Liver (tissue), 8 donors: ENCODE measurements at regions not wholly inside any gene's neighbourhood (a gene's known extent, or its start where the extent isn't known, plus 50 kb on each side); places are given as distances from the start of the nearest gene placed in this dataset.

Experiments used
- DNase-seq: peaks from one replicate; pipeline ENCODE4 v3.0.0-alpha.2; 2017; ENCODE audit warnings: low spot score
- H3K27ac ChIP-seq, 2 donors: one replicate each; pipeline ENCODE4 v1.7.0; 2013; ENCODE audit warnings: inconsistent platforms in 2 of 2, low read length in 2 of 2, control low read depth in 1 of 2, low read depth in 1 of 2, mild to moderate bottlenecking in 1 of 2
- H3K27me3 ChIP-seq, 4 donors: one replicate each; pipeline versions ENCODE4 v1.6.1 to v1.7.0; 2013; ENCODE audit warnings: low read length in 3 of 4, inconsistent platforms in 1 of 4, mild to moderate bottlenecking in 1 of 4, moderate library complexity in 1 of 4; ENCODE audit not compliant: control insufficient read depth in 4 of 4, insufficient read depth in 4 of 4
- H3K36me3 ChIP-seq, 4 donors: one replicate each; pipeline versions ENCODE4 v1.6.1 to v1.7.0; 2013; ENCODE audit warnings: low read length in 3 of 4, mild to moderate bottlenecking in 3 of 4, low read depth in 1 of 4, moderate library complexity in 1 of 4; ENCODE audit not compliant: control insufficient read depth in 4 of 4, insufficient read depth in 3 of 4
- H3K4me1 ChIP-seq, 4 donors: one replicate each; pipeline versions ENCODE4 v1.6.1 to v1.7.0; 2013; ENCODE audit warnings: low read length in 3 of 4, mild to moderate bottlenecking in 3 of 4, moderate library complexity in 1 of 4; ENCODE audit not compliant: control insufficient read depth in 4 of 4, insufficient read depth in 4 of 4
- H3K4me3 ChIP-seq, 3 donors: one replicate each; pipeline versions ENCODE4 v1.6.1 to v1.7.0; 2013; ENCODE audit warnings: low read length in 3 of 3, control low read depth in 1 of 3, low read depth in 1 of 3, mild to moderate bottlenecking in 1 of 3
- H3K9ac ChIP-seq, 2 donors: one replicate each; pipeline ENCODE4 v1.7.0; 2013; ENCODE audit warnings: low read length in 2 of 2, mild to moderate bottlenecking in 2 of 2, moderate library complexity in 2 of 2, control low read depth in 1 of 2, low read depth in 1 of 2
- H3K9me3 ChIP-seq, 4 donors: one replicate each; pipeline versions ENCODE4 v1.6.1 to v1.7.0; 2013; ENCODE audit warnings: low read length in 3 of 4; ENCODE audit not compliant: control insufficient read depth in 4 of 4
- ATF3 ChIP-seq: IDR thresholded peaks from 2 replicates; pipeline ENCODE4 v1.6.1; 2016; ENCODE audit warnings: antibody characterized with exemption
- CTCF ChIP-seq: fragments of 150-350 bp; IDR thresholded peaks from 2 replicates; pipeline ENCODE4 v1.5.1; 2017; ENCODE audit warnings: improper control_type of control experiment, low read depth, low read length; ENCODE audit not compliant: missing input control
- EGR1 ChIP-seq, 2 donors: IDR thresholded peaks; 2 replicates each; pipeline ENCODE4 v1.6.1; 2016 to 2018; ENCODE audit warnings: antibody characterized with exemption in 2 of 2, low read depth in 2 of 2
- FOXA1 ChIP-seq: IDR thresholded peaks from 2 replicates; pipeline ENCODE4 v1.6.1; 2016; ENCODE audit warnings: antibody characterized with exemption
- FOXA2 ChIP-seq: IDR thresholded peaks from 2 replicates; pipeline ENCODE4 v1.6.1; 2016; ENCODE audit warnings: antibody characterized with exemption
- GABPA ChIP-seq, 2 donors: IDR thresholded peaks in 1 of 2; conservative IDR thresholded peaks in 1 of 2; 2 replicates each; pipeline ENCODE4 v1.6.1; 2016; ENCODE audit warnings: antibody characterized with exemption in 2 of 2, mild to moderate bottlenecking in 1 of 2, moderate library complexity in 1 of 2
- HNF4A ChIP-seq, 2 donors: conservative IDR thresholded peaks; 2 replicates each; pipeline ENCODE4 v1.6.1; 2016; ENCODE audit warnings: antibody characterized with exemption in 2 of 2, mild to moderate bottlenecking in 2 of 2
- HNF4G ChIP-seq: IDR thresholded peaks from 2 replicates; pipeline ENCODE4 v1.6.1; 2016; ENCODE audit warnings: antibody characterized with exemption
- JUND ChIP-seq, 2 donors: IDR thresholded peaks; 2 replicates each; pipeline ENCODE4 v1.6.1; 2016; ENCODE audit warnings: antibody characterized with exemption in 2 of 2
- MAX ChIP-seq: IDR thresholded peaks from 2 replicates; pipeline ENCODE4 v1.6.1; 2016; ENCODE audit warnings: antibody characterized with exemption
- NR2F2 ChIP-seq: IDR thresholded peaks from 2 replicates; pipeline ENCODE4 v1.6.1; 2016; ENCODE audit warnings: antibody characterized with exemption
- RAD21 ChIP-seq, 2 donors: IDR thresholded peaks; 2 replicates each; pipeline ENCODE4 v1.6.1; 2016; ENCODE audit warnings: antibody characterized with exemption in 2 of 2, mild to moderate bottlenecking in 2 of 2
- REST ChIP-seq: IDR thresholded peaks from 2 replicates; pipeline ENCODE4 v1.6.1; 2016; ENCODE audit warnings: antibody characterized with exemption, mild to moderate bottlenecking
- RXRA ChIP-seq, 2 donors: IDR thresholded peaks; 2 replicates each; pipeline ENCODE4 v1.6.1; 2017 to 2018; ENCODE audit warnings: antibody characterized with exemption in 2 of 2, mild to moderate bottlenecking in 1 of 2
- SP1 ChIP-seq: IDR thresholded peaks from 2 replicates; pipeline ENCODE4 v1.6.1; 2018; ENCODE audit warnings: antibody characterized with exemption, mild to moderate bottlenecking
- TAF1 ChIP-seq: conservative IDR thresholded peaks from 2 replicates; pipeline ENCODE4 v1.6.1; 2016; ENCODE audit warnings: antibody characterized with exemption, mild to moderate bottlenecking
- YY1 ChIP-seq: IDR thresholded peaks from 2 replicates; pipeline ENCODE4 v1.6.1; 2016; ENCODE audit warnings: antibody characterized with exemption, mild to moderate bottlenecking
- ZBTB33 ChIP-seq: IDR thresholded peaks from 2 replicates; pipeline ENCODE4 v1.6.1; 2016; ENCODE audit warnings: antibody characterized with exemption
- WGBS: extraction: QIAGEN DNeasy Blood & Tissue Kit; methylation state at CpG from one replicate; pipeline ENCODE4 v1.1.7; 2013; 5-methylcytosine and 5-hydroxymethylcytosine counted together
- donor health status: healthy.
- donor health status: healthy.
- donor health status: healthy.
- donor health status: healthy.
- donor health status: healthy.

- Histone ChIP-seq H3K4me1 (peaks cover 0 to 3% (median 0%) of the 10 kb centered on the region in 4 donors), H3K9me3 (no peaks in the 10 kb centered on the region), H3K27ac (no peak overlapping the region), H3K4me3 (no peak overlapping the region), H3K27me3 (no peaks in the 10 kb centered on the region), H3K9ac (no peak overlapping the region), H3K36me3 (no peaks in the 10 kb centered on the region)
- 83% methylated on average over 15 of the region's 15 CpGs for WGBS
- TF ChIP-seq GABPA (IDR thresholded peaks at IDR 0.05 in 1 of 2, conservative IDR thresholded peaks at IDR 0.05 in 1 of 2) (no peak), SP1 (no peak), NR2F2 (no peak), YY1 (no peak), TAF1 (no peak), FOXA1 (no peak), REST (no peak), CTCF (no peak), ZBTB33 (no peak), RXRA (IDR thresholded peaks at IDR 0.05) (no peak), FOXA2 (no peak), HNF4G (no peak), HNF4A (conservative IDR thresholded peaks at IDR 0.05) (no peak), EGR1 (IDR thresholded peaks at IDR 0.05; ENCODE audit: low read depth in 2 of 2) (no peak), ATF3 (no peak), RAD21 (IDR thresholded peaks at IDR 0.05) (no peak), JUND (IDR thresholded peaks at IDR 0.05) (no peak), MAX (no peak)
- DNase-seq, result no peak
Observed at GRCh38 chr6:33857093-33857931, 53.5 kb upstream of the MLN start.
